ENCODE measurements at regions not wholly inside any gene's neighbourhood (a gene's known extent, or its start where the extent isn't known, plus 50 kb on each side); places are given as distances from the start of the nearest gene placed in this dataset.

GRCh38 chr2:138180692-138181386 lies 216.6 kb downstream of the HNMT start:
- DNase-seq = no peak

- DNase-seq = no peak
These were observed 218.1 kb downstream of the HNMT start for GRCh38 chr2:138182250-138182936.

GRCh38 chr2:138182937-138183312 lies 218.7 kb downstream of the HNMT start:
- no peak for DNase-seq

GRCh38 chr2:138183705-138184104 lies 219.4 kb downstream of the HNMT start:
- DNase-seq = no peak

- DNase-seq = no peak
These were observed 220.2 kb downstream of the HNMT start for GRCh38 chr2:138184428-138184827.

GRCh38 chr2:138185827-138186226 lies 221.6 kb downstream of the HNMT start:
- no peak for DNase-seq

GRCh38 chr2:138187221-138187620 lies 222.9 kb downstream of the HNMT start:
- no peak for DNase-seq

GRCh38 chr2:138190999-138191398 lies 226.7 kb downstream of the HNMT start:
- DNase-seq = no peak

GRCh38 chr2:138193416-138194213 lies 229.3 kb downstream of the HNMT start:
- no peak for DNase-seq

GRCh38 chr2:138201286-138201685 lies 237.0 kb downstream of the HNMT start:
- DNase-seq = no peak

- no peak for DNase-seq
These were observed 238.5 kb downstream of the HNMT start for GRCh38 chr2:138202762-138203161.

- no peak for DNase-seq
These were observed 241.0 kb downstream of the HNMT start for GRCh38 chr2:138205281-138205680.

GRCh38 chr2:138207074-138207930 lies 243.0 kb downstream of the HNMT start:
- DNase-seq = no peak

GRCh38 chr2:138209009-138209408 lies 244.7 kb downstream of the HNMT start:
- no peak for DNase-seq

- DNase-seq = no peak
These were observed 246.2 kb downstream of the HNMT start for GRCh38 chr2:138210487-138210886.

- DNase-seq = no peak
These were observed 248.2 kb downstream of the HNMT start for GRCh38 chr2:138212434-138212833.

- DNase-seq = no peak
These were observed 248.8 kb downstream of the HNMT start for GRCh38 chr2:138213084-138213483.

GRCh38 chr2:138213624-138214023 lies 249.4 kb downstream of the HNMT start:
- no peak for DNase-seq

GRCh38 chr2:138215958-138216357 lies 251.7 kb downstream of the HNMT start:
- no peak for DNase-seq

- DNase-seq = no peak
These were observed 253.7 kb downstream of the HNMT start for GRCh38 chr2:138217975-138218374.

- no peak for DNase-seq
These were observed 254.1 kb downstream of the HNMT start for GRCh38 chr2:138218397-138218796.

GRCh38 chr2:138219961-138220360 lies 255.7 kb downstream of the HNMT start:
- no peak for DNase-seq

GRCh38 chr2:138221358-138221757 lies 257.1 kb downstream of the HNMT start:
- no peak for DNase-seq

All from GF-D8 (cell line).